ENCODE measurements at regions not wholly inside any gene's neighbourhood (a gene's known extent, or its start where the extent isn't known, plus 50 kb on each side); places are given as distances from the start of the nearest gene placed in this dataset.

- Mint-ChIP-seq H3K9me3 (ENCODE audit: unreplicated experiment) (peaks cover 2% of the 10 kb centered on the region), H3K36me3 (ENCODE audit: low read depth, unreplicated experiment) (no peaks in the 10 kb centered on the region), H3K4me3 (ENCODE audit: unreplicated experiment) (no peak overlapping the region), H3K4me1 (ENCODE audit: low read depth, unreplicated experiment) (peaks cover 4% of the 10 kb centered on the region), H3K27me3 (ENCODE audit: low read depth, unreplicated experiment) (no peaks in the 10 kb centered on the region), H3K27ac (ENCODE audit: unreplicated experiment) (no peak overlapping the region)
- Histone ChIP-seq H3K9me3 (ENCODE audit: insufficient read depth, low read depth, low read length) (no peaks in the 10 kb centered on the region), H4K20me1 (ENCODE audit: insufficient read depth, low read length) (no peaks in the 10 kb centered on the region), H2AFZ (ENCODE audit: low read depth, low read length) (no peak overlapping the region), H3K27ac (ENCODE audit: low read depth, low read length) (no peak overlapping the region), H3K36me3 (ENCODE audit: insufficient read depth, low read length) (no peaks in the 10 kb centered on the region), H3K4me3 (ENCODE audit: insufficient read depth, low read depth, low read length) (no peak overlapping the region), H3K4me2 (ENCODE audit: low read length) (no peak overlapping the region), H3K27me3 (ENCODE audit: insufficient read depth, low read length) (no peaks in the 10 kb centered on the region), H3K4me1 (ENCODE audit: insufficient read depth, low read length) (peaks cover 6% of the 10 kb centered on the region), H3K9ac (ENCODE audit: low read length) (no peak overlapping the region), H3K79me2 (ENCODE audit: insufficient read depth, low read length) (no peaks in the 10 kb centered on the region)
- FAIRE-seq (no peak), DNase-seq (ENCODE audit: low read depth) (no peak)
- TF ChIP-seq EZH2 (IDR thresholded peaks at IDR 0.05; ENCODE audit: insufficient read depth, low read length), result no peak
- TF ChIP-seq CTCF (IDR thresholded peaks at IDR 0.05; ENCODE audit: insufficient read depth, low read depth, low read length), result no peak
These were observed 326.0 kb downstream of the RAB38 start for GRCh38 chr11:87849216-87849615.

- Histone ChIP-seq H3K9me3 (ENCODE audit: insufficient read depth, low read depth, low read length) (no peaks in the 10 kb centered on the region), H3K4me2 (ENCODE audit: low read length) (no peak overlapping the region), H3K9ac (ENCODE audit: low read length) (no peak overlapping the region), H2AFZ (ENCODE audit: low read depth, low read length) (no peak overlapping the region), H4K20me1 (ENCODE audit: insufficient read depth, low read length) (no peaks in the 10 kb centered on the region), H3K4me3 (ENCODE audit: insufficient read depth, low read depth, low read length) (no peak overlapping the region), H3K27ac (ENCODE audit: low read depth, low read length) (no peak overlapping the region), H3K27me3 (ENCODE audit: insufficient read depth, low read length) (no peaks in the 10 kb centered on the region), H3K36me3 (ENCODE audit: insufficient read depth, low read length) (no peaks in the 10 kb centered on the region), H3K79me2 (ENCODE audit: insufficient read depth, low read length) (no peaks in the 10 kb centered on the region), H3K4me1 (ENCODE audit: insufficient read depth, low read length) (no peaks in the 10 kb centered on the region)
- TF ChIP-seq EZH2 (IDR thresholded peaks at IDR 0.05; ENCODE audit: insufficient read depth, low read length) (no peak), CTCF (IDR thresholded peaks at IDR 0.05; ENCODE audit: insufficient read depth, low read depth, low read length) (no peak)
- no peak overlapping the region for H3K4me3 Mint-ChIP-seq (ENCODE audit: unreplicated experiment)
- no peaks in the 10 kb centered on the region for H3K9me3 Mint-ChIP-seq (ENCODE audit: unreplicated experiment)
- no peaks in the 10 kb centered on the region for H3K36me3 Mint-ChIP-seq (ENCODE audit: low read depth, unreplicated experiment)
- H3K4me1 Mint-ChIP-seq (ENCODE audit: low read depth, unreplicated experiment), result no peaks in the 10 kb centered on the region
- peak; percentile 6 for DNase-seq (ENCODE audit: low read depth)
- no peak overlapping the region for H3K27ac Mint-ChIP-seq (ENCODE audit: unreplicated experiment)
- FAIRE-seq, result no peak
- no peaks in the 10 kb centered on the region for H3K27me3 Mint-ChIP-seq (ENCODE audit: low read depth, unreplicated experiment)
These were observed 334.5 kb downstream of the RAB38 start for GRCh38 chr11:87840786-87841185.

- DNase-seq (ENCODE audit: low read depth), result no peak
- H3K36me3 ChIP-seq (ENCODE audit: insufficient read depth, low read length), result no peaks in the 10 kb centered on the region
- no peak overlapping the region for H3K4me2 ChIP-seq (ENCODE audit: low read length)
- H3K4me1 Mint-ChIP-seq (ENCODE audit: low read depth, unreplicated experiment), result no peaks in the 10 kb centered on the region
- H3K9me3 Mint-ChIP-seq (ENCODE audit: unreplicated experiment), result no peaks in the 10 kb centered on the region
- H4K20me1 ChIP-seq (ENCODE audit: insufficient read depth, low read length), result no peaks in the 10 kb centered on the region
- H3K9ac ChIP-seq (ENCODE audit: low read length), result no peak overlapping the region
- TF ChIP-seq CTCF (IDR thresholded peaks at IDR 0.05; ENCODE audit: insufficient read depth, low read depth, low read length) (no peak), EZH2 (IDR thresholded peaks at IDR 0.05; ENCODE audit: insufficient read depth, low read length) (no peak)
- H3K4me3 Mint-ChIP-seq (ENCODE audit: unreplicated experiment), result no peak overlapping the region
- H3K27me3 Mint-ChIP-seq (ENCODE audit: low read depth, unreplicated experiment), result no peaks in the 10 kb centered on the region
- H3K9me3 ChIP-seq (ENCODE audit: insufficient read depth, low read depth, low read length), result peaks cover 5% of the 10 kb centered on the region
- no peak for FAIRE-seq
- no peak overlapping the region for H3K27ac ChIP-seq (ENCODE audit: low read depth, low read length)
- H3K27ac Mint-ChIP-seq (ENCODE audit: unreplicated experiment), result no peak overlapping the region
- H3K4me1 ChIP-seq (ENCODE audit: insufficient read depth, low read length), result no peaks in the 10 kb centered on the region
- H2AFZ ChIP-seq (ENCODE audit: low read depth, low read length), result no peak overlapping the region
- no peaks in the 10 kb centered on the region for H3K79me2 ChIP-seq (ENCODE audit: insufficient read depth, low read length)
- no peak overlapping the region for H3K4me3 ChIP-seq (ENCODE audit: insufficient read depth, low read depth, low read length)
- no peaks in the 10 kb centered on the region for H3K27me3 ChIP-seq (ENCODE audit: insufficient read depth, low read length)
- no peaks in the 10 kb centered on the region for H3K36me3 Mint-ChIP-seq (ENCODE audit: low read depth, unreplicated experiment)
These were observed 343.0 kb downstream of the RAB38 start for GRCh38 chr11:87832211-87832610.
